ENCODE measurements at regions not wholly inside any gene's neighbourhood (a gene's known extent, or its start where the extent isn't known, plus 50 kb on each side); places are given as distances from the start of the nearest gene placed in this dataset.

- no peaks in the 10 kb centered on the region for H3K4me1 ChIP-seq (ENCODE audit: insufficient read depth, low read length, poor library complexity, severe bottlenecking)
- no peak overlapping the region for H3K9ac ChIP-seq (ENCODE audit: low read depth, low read length, poor library complexity, severe bottlenecking)
- no peak overlapping the region for H3K4me3 ChIP-seq (ENCODE audit: low read length, poor library complexity, severe bottlenecking)
- no peak overlapping the region for H3K4me2 ChIP-seq (ENCODE audit: low read depth, low read length, poor library complexity, severe bottlenecking)
- H3F3A ChIP-seq (ENCODE audit: low read depth), result no peaks in the 10 kb centered on the region
- H3K9me3 ChIP-seq (ENCODE audit: insufficient read depth, low read depth, low read length), result no peaks in the 10 kb centered on the region
- H3K36me3 ChIP-seq (ENCODE audit: insufficient read depth, low read length), result no peaks in the 10 kb centered on the region
- no peaks in the 10 kb centered on the region for H4K20me1 ChIP-seq (ENCODE audit: insufficient read depth, low read length, poor library complexity, severe bottlenecking)
- H2AFZ ChIP-seq (ENCODE audit: low read length), result no peak overlapping the region
- no peaks in the 10 kb centered on the region for H3K9me2 ChIP-seq (replicated peaks; ENCODE audit: low read depth, low read length)
- no peak for TF ChIP-seq EZH2phosphoT487 (IDR thresholded peaks at IDR 0.05; ENCODE audit: borderline replicate concordance)
- no peak for TF ChIP-seq CTCF (conservative IDR thresholded peaks at IDR 0.05; ENCODE audit: low read length)
- H3K27me3 ChIP-seq (ENCODE audit: insufficient read depth, low read length, poor library complexity, severe bottlenecking), result no peaks in the 10 kb centered on the region
- H3K79me2 ChIP-seq (ENCODE audit: insufficient read depth, low read length), result no peaks in the 10 kb centered on the region
Measured at GRCh38 chr20:58012731-58013510, 215.5 kb downstream of the ANKRD60 start.

GRCh38 chr20:58011947-58012610 is 216.4 kb downstream of the ANKRD60 start:
- Histone ChIP-seq H3K27me3 (ENCODE audit: insufficient read depth, low read length, poor library complexity, severe bottlenecking) (no peaks in the 10 kb centered on the region), H2AFZ (ENCODE audit: low read length) (no peak overlapping the region)

More at GRCh38 chr20:58011947-58012610, 216.4 kb downstream of the ANKRD60 start:
- TF ChIP-seq EZH2phosphoT487 (IDR thresholded peaks at IDR 0.05; ENCODE audit: borderline replicate concordance), result no peak
- TF ChIP-seq CTCF (conservative IDR thresholded peaks at IDR 0.05; ENCODE audit: low read length), result no peak
- Histone ChIP-seq H4K20me1 (ENCODE audit: insufficient read depth, low read length, poor library complexity, severe bottlenecking) (no peaks in the 10 kb centered on the region), H3K79me2 (ENCODE audit: insufficient read depth, low read length) (no peaks in the 10 kb centered on the region), H3K4me1 (ENCODE audit: insufficient read depth, low read length, poor library complexity, severe bottlenecking) (no peaks in the 10 kb centered on the region), H3K4me2 (ENCODE audit: low read depth, low read length, poor library complexity, severe bottlenecking) (no peak overlapping the region), H3K4me3 (ENCODE audit: low read length, poor library complexity, severe bottlenecking) (no peak overlapping the region), H3F3A (ENCODE audit: low read depth) (no peaks in the 10 kb centered on the region), H3K36me3 (ENCODE audit: insufficient read depth, low read length) (no peaks in the 10 kb centered on the region), H3K9ac (ENCODE audit: low read depth, low read length, poor library complexity, severe bottlenecking) (no peak overlapping the region), H3K9me2 (replicated peaks; ENCODE audit: low read depth, low read length) (no peaks in the 10 kb centered on the region), H3K9me3 (ENCODE audit: insufficient read depth, low read depth, low read length) (no peaks in the 10 kb centered on the region)
